ENCODE measurements at regions not wholly inside any gene's neighbourhood (a gene's known extent, or its start where the extent isn't known, plus 50 kb on each side); places are given as distances from the start of the nearest gene placed in this dataset.

DNA sequence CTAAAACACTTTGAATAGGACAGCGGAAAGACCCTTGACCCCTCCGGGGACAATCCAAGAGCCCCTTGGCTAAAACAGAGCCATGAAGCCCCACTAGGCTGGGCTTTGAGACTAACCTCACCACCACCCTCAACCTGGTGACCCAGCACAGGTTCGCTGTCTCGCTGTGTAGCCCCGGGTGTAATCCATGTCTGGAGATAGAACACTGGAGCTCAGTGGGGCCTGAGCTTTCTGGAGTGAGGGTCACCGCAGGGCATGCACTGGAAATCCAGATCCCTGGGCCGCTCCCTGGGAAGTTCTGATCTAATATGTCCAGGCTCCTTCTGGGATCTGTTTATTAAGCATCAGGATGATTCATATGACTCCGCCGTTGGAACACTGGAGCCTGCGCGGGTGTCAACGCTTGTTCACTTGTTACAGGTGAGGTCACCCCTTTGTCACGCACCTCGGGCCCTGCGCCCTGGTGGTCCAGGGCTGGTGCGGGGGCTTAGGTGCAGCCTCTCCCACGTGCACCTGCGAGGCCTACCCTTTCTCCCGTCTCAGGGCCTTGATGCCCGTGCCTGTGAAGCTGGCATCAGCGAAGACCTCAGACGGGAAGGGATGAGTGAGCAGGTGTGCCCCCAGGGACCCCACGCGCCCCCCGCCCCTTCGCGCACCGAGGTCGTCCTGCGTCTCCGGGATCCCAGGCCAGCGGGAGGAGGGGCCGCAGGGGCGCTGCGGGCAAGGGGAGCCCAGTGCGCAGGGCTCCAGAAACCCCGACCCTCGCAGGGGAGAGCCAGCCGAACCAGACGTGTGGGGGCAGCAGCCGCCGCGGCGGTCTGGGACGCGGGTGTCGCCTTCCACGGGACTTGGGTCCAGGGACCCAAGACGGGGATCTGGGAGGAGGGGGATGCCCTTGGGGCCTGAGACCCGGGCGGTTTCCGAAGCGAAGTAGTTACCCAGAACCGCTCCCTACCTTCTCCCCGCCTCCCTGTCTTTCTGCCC, 224.1 kb upstream of the FOXF1 start:
- no peaks in the 10 kb centered on the region for H3K9me3 ChIP-seq (replicated peaks in 1 of 11)
- no peaks in the 10 kb centered on the region for H3K36me3 ChIP-seq
- H3K27ac ChIP-seq: no peak overlapping the region
- no peak overlapping the region for H3K4me2 ChIP-seq
- H3K9ac ChIP-seq: no peak overlapping the region
- H3K27me3 ChIP-seq: peaks cover 69 to 88% (median 81%) of the 10 kb centered on the region in 11 experiments
- H4K20me1 ChIP-seq: peaks cover 0 to 37% (median 19%) of the 10 kb centered on the region in 11 experiments; a peak in 10 of 22 replicates
- TF ChIP-seq Cebpa-rat (IDR thresholded peaks at IDR 0.05): no peak
- H3K4me3 ChIP-seq: no peak overlapping the region
- H3K4me1 ChIP-seq: no peaks in the 10 kb centered on the region

DNA sequence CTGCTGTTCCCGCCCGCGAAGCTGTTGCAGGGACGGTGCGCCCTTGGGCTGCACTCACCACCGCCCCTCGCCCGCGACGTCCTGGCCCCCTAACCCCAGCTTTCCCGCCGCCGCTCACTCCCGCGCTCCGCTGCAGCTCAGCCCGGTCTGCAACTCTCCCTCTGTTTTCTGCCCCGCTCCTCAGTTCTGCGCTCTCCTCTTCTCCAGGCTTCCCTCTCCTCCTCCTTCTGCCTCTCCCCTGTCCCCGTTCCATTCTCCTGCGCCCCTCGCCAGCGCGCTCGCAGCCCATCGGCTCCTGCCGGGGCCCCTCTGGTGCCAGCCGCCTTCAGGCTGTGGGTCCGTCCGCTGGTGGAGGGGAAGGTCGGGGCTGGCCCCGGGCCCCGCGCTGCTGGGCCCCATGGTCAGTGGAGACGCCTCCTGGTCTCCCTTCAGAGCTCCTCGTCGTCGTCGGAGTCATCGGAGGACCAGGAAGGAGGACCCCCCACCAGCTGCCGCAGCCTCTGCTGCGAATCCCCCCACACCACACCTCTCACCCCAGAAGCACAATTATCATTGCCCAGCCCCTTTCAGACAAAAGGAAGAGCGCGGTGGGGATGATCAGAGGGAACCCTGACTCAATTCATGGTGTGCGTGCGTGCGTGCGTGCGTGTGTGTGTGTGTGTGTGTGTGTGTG, 223.2 kb upstream of the FOXF1 start:
- H3K4me1 ChIP-seq: no peaks in the 10 kb centered on the region
- H3K27me3 ChIP-seq: peaks cover 77 to 97% (median 90%) of the 10 kb centered on the region in 11 experiments

DNA sequence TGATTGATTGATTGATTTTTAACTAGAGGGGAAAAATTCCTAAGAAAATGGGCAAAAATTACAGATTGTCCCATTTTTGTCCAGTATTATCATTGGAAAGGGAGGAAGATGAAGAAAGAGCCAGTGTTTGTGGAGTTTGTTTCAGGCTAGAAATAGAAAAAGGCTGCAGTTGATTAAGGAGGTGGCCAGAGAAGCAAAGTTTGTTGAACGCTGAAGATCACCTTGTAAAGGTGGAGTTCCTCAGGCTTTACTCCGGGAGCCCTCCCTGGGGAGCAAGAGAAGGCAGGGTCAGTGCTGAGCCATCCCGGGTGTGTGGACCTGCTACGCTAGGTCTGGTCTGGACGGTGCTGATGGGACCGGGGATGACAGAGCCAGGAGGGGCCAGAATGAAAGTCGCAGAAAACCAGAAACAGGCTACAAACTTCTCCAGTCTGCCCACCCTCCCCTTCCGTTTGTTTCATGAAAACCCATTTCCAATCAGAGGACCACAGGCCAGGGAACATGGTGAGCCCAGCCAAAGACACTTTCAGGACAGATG, 222.6 kb upstream of the FOXF1 start:
- Histone ChIP-seq H3K4me3 (no peak overlapping the region), H3K27ac (no peak overlapping the region), H3K4me2 (no peak overlapping the region), H3K27me3 (peaks cover 77 to 99% (median 92%) of the 10 kb centered on the region in 11 experiments), H3K9ac (no peak overlapping the region), H3K4me1 (no peaks in the 10 kb centered on the region), H3K36me3 (no peaks in the 10 kb centered on the region), H4K20me1 (peaks cover 0 to 52% (median 19%) of the 10 kb centered on the region in 11 experiments; a peak in 10 of 22 replicates), H3K9me3 (replicated peaks in 1 of 11) (no peaks in the 10 kb centered on the region)
- TF ChIP-seq Cebpa-rat (IDR thresholded peaks at IDR 0.05): no peak

More for the DNA sequence above, 223.2 kb upstream of the FOXF1 start:
- TF ChIP-seq Cebpa-rat (IDR thresholded peaks at IDR 0.05): no peak
- no peak overlapping the region for H3K9ac ChIP-seq
- H3K4me2 ChIP-seq: no peak overlapping the region
- no peak overlapping the region for H3K27ac ChIP-seq
- H4K20me1 ChIP-seq: peaks cover 0 to 46% (median 19%) of the 10 kb centered on the region in 11 experiments; a peak in 10 of 22 replicates
- H3K4me3 ChIP-seq: no peak overlapping the region
- H3K36me3 ChIP-seq: no peaks in the 10 kb centered on the region
- no peaks in the 10 kb centered on the region for H3K9me3 ChIP-seq (replicated peaks in 1 of 11)

DNA sequence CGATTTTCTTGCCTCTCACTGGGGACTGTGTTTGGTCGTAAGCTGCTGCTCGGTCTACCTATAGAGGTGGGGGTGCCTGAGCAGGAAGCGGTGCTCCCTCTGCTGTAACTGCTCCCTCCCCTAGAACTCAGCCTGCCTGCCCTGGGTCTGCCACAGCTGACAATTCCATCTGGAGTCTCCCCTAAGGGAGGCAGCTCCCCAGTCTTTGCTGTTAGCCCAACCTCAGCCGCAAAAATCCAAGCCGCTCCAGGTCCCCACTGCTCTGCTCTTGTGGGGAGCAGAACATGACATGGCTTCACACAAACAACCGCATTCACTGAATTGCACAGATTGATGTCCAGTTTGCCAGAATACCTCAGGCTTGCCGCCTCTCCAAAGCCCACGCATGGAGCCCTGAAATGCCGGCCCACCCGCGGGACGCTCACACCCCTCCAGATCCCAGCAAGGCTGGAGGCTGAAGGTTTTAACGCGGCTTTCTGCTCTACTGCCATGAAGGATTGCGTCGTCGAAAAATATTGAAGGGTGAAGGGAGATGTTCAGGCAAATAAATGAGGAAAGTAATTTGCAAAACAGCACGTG, 221.5 kb upstream of the FOXF1 start:
- Histone ChIP-seq H3K4me2 (no peak overlapping the region), H3K4me1 (no peaks in the 10 kb centered on the region; a peak in 1 of 20 replicates), H3K27me3 (peaks cover 77 to 100% (median 92%) of the 10 kb centered on the region in 11 experiments), H3K9me3 (replicated peaks in 1 of 11) (no peaks in the 10 kb centered on the region), H3K36me3 (no peaks in the 10 kb centered on the region), H3K27ac (no peak overlapping the region), H4K20me1 (peaks cover 0 to 52% (median 19%) of the 10 kb centered on the region in 11 experiments; a peak in 10 of 22 replicates), H3K4me3 (no peak overlapping the region), H3K9ac (no peak overlapping the region)
- no peak for TF ChIP-seq Cebpa-rat (IDR thresholded peaks at IDR 0.05)

DNA sequence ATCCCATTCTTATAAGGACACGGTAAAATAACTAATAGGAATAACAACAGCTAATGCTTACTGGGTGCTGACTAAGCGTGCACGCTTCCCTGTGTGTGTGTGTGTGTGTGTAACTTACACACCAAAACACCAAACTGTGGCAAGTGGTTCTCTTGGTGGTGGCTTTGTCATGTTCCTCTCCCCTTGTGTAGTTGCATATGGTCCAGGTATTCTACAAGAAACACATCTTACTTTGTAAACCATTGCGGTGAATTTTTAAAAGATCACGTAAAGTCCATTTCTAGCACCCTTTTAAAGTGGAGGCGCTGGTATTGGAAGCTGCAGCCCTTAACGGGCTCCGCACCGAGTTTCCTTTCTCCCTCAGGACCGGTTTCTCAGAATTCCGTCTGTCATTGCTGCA, 221.0 kb upstream of the FOXF1 start:
- Histone ChIP-seq H4K20me1 (peaks cover 0 to 52% (median 19%) of the 10 kb centered on the region in 11 experiments; a peak in 10 of 22 replicates), H3K27ac (no peak overlapping the region), H3K27me3 (peaks cover 77 to 96% (median 90%) of the 10 kb centered on the region in 11 experiments), H3K9me3 (replicated peaks in 1 of 11) (no peaks in the 10 kb centered on the region), H3K36me3 (no peaks in the 10 kb centered on the region), H3K4me3 (no peak overlapping the region), H3K9ac (no peak overlapping the region), H3K4me1 (no peaks in the 10 kb centered on the region; a peak in 1 of 20 replicates), H3K4me2 (no peak overlapping the region)
- no peak for TF ChIP-seq Cebpa-rat (IDR thresholded peaks at IDR 0.05)

DNA sequence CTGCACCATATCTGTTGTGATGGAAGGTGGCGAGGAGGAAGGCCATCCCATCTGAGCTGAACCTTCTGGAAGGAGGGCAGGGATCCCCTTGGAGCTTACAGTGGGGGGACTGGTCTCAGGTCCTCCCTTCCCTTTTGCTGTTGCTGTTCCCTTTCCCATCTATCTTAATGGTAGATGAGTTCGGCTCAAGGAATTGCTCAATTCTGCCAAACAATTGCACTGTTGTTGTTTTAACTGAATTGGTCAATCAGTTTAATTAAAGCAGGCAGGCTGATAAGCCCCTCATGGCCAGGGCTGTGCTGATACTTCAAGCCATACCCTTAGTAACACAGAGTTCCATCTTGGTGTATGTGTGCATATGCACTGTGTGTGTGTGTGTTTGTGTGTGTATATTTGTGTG, 220.4 kb upstream of the FOXF1 start:
- Histone ChIP-seq H3K9me3 (replicated peaks in 1 of 11) (no peaks in the 10 kb centered on the region), H3K27me3 (peaks cover 70 to 94% (median 84%) of the 10 kb centered on the region in 11 experiments), H3K27ac (no peak overlapping the region), H3K9ac (no peak overlapping the region), H3K4me1 (no peaks in the 10 kb centered on the region; a peak in 1 of 20 replicates), H3K4me3 (no peak overlapping the region), H4K20me1 (peaks cover 0 to 56% (median 19%) of the 10 kb centered on the region in 11 experiments; a peak in 10 of 22 replicates), H3K4me2 (no peak overlapping the region), H3K36me3 (no peaks in the 10 kb centered on the region)
- no peak for TF ChIP-seq Cebpa-rat (IDR thresholded peaks at IDR 0.05)

DNA sequence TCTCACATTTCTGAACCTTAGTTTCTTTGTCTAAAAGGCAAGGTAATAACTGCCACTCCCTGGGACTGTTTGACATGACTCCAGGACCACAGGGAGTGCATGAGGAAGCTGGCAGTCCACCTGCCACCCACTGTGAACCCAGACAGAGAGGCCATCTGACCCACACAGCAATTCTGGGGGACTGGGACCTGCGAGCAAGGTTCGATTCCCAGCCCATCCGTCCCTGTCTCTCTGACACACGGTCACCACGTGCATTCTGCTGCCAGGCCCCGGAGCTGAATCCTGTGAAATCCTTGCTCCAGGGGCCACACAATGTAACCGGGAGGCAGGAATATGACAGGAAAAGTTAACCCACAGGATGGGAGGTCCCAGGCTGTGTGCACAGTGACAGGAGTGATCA, 218.8 kb upstream of the FOXF1 start:
- H3K27me3 ChIP-seq: peaks cover 55 to 85% (median 72%) of the 10 kb centered on the region in 11 experiments

DNA sequence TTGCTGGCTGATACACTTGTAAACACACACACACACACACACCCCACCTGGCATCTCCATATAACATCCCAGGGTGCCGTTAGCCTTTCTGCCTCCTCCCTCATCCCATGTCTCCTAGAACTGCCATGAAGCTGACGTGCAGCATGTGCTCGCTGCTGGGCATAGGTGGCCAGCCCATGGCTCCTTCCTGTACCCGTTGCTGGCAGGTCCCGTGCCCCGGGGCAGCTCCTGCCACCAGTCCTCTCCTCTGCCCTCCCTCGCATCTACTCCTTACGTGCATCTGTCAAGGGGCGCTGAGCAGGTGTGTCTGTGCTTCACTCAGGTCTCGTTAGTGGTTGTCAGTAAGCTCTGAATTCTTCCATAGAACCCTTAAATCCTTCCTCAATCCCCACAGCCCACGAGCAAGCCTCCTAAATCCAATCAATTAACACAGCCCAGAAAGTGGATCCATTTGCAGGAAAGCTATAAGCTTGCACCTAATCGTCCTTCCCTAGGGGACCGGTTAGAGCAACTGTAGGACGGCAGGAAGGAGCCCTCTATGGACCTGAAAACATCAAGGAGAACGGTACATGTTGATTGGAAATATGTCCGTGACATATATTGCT, 218.1 kb upstream of the FOXF1 start:
- TF ChIP-seq Cebpa-rat (IDR thresholded peaks at IDR 0.05): no peak
- H3K4me2 ChIP-seq: no peak overlapping the region
- no peak overlapping the region for H3K4me3 ChIP-seq
- no peak overlapping the region for H3K9ac ChIP-seq
- H3K27me3 ChIP-seq: peaks cover 52 to 79% (median 65%) of the 10 kb centered on the region in 11 experiments
- H4K20me1 ChIP-seq: peaks cover 0 to 47% (median 11%) of the 10 kb centered on the region in 11 experiments; a peak in 10 of 22 replicates
- H3K27ac ChIP-seq: no peak overlapping the region
- no peaks in the 10 kb centered on the region; a peak in 1 of 20 replicates for H3K4me1 ChIP-seq
- no peaks in the 10 kb centered on the region for H3K36me3 ChIP-seq
- no peaks in the 10 kb centered on the region for H3K9me3 ChIP-seq (replicated peaks in 1 of 11)

More for the DNA sequence above, 218.8 kb upstream of the FOXF1 start:
- no peaks in the 10 kb centered on the region for H3K36me3 ChIP-seq
- no peaks in the 10 kb centered on the region; a peak in 1 of 20 replicates for H3K4me1 ChIP-seq
- no peak for TF ChIP-seq Cebpa-rat (IDR thresholded peaks at IDR 0.05)
- no peak overlapping the region for H3K4me3 ChIP-seq
- peaks cover 0 to 49% (median 19%) of the 10 kb centered on the region in 11 experiments; a peak in 10 of 22 replicates for H4K20me1 ChIP-seq
- H3K9ac ChIP-seq: no peak overlapping the region
- no peaks in the 10 kb centered on the region for H3K9me3 ChIP-seq (replicated peaks in 1 of 11)
- no peak overlapping the region for H3K27ac ChIP-seq
- H3K4me2 ChIP-seq: no peak overlapping the region

Measured in BLaER1 treated with 17β-estradiol and CSF1 and Interleukin-3, amounts not matched to agents 10 nM and 100 nM (cell line).